Omental fat pad (tissue), 3 donors: ENCODE measurements at regions not wholly inside any gene's neighbourhood (a gene's known extent, or its start where the extent isn't known, plus 50 kb on each side); places are given as distances from the start of the nearest gene placed in this dataset.

Source experiments
- ATAC-seq: fragments of 150-250 bp; one replicate; pipeline ENCODE4 v1.9.1; 2016; ENCODE audit warnings: mild to moderate bottlenecking, moderate library complexity; ENCODE audit not compliant: low FRiP score
- DNase-seq: peaks from one replicate; pipeline ENCODE4 v3.0.0-alpha.2; 2019; ENCODE audit warnings: low spot score
- CTCF ChIP-seq, 3 donors: fragments of 450-650 bp; IDR thresholded peaks; one replicate each; pipeline ENCODE4 v1.5.1; 2016 to 2017; ENCODE audit warnings: antibody characterized with exemption in 3 of 3, mild to moderate bottlenecking in 3 of 3, moderate library complexity in 2 of 3

GRCh38 chr5:1965925-1966324 is 83.2 kb upstream of the IRX4 start:
- TF ChIP-seq CTCF (IDR thresholded peaks at IDR 0.05) = no peak
- DNase-seq (no peak), ATAC-seq (no peak)

- TF ChIP-seq CTCF (IDR thresholded peaks at IDR 0.05) = no peak
- ATAC-seq (no peak), DNase-seq (no peak)
Measured at GRCh38 chr5:1963941-1964451, 81.3 kb upstream of the IRX4 start.

- no peak for ATAC-seq
- no peak for TF ChIP-seq CTCF (IDR thresholded peaks at IDR 0.05)
- DNase-seq = no peak
Measured at GRCh38 chr5:1963358-1963757, 80.6 kb upstream of the IRX4 start.

GRCh38 chr5:1962619-1963355 is 80.1 kb upstream of the IRX4 start:
- ATAC-seq = no peak
- DNase-seq = no peak
- TF ChIP-seq CTCF (IDR thresholded peaks at IDR 0.05) = no peak

GRCh38 chr5:1961952-1962595 is 79.3 kb upstream of the IRX4 start:
- TF ChIP-seq CTCF (IDR thresholded peaks at IDR 0.05) = no peak
- ATAC-seq (no peak), DNase-seq (no peak)

GRCh38 chr5:1961304-1961946 is 78.7 kb upstream of the IRX4 start:
- no peak for TF ChIP-seq CTCF (IDR thresholded peaks at IDR 0.05)
- no peak for DNase-seq
- ATAC-seq = no peak
